SK-MEL-5 (cell line): ENCODE measurements at regions not wholly inside any gene's neighbourhood (a gene's known extent, or its start where the extent isn't known, plus 50 kb on each side); places are given as distances from the start of the nearest gene placed in this dataset.
"Not testable (repeated sequence)": the region's sequence is repeated elsewhere in the genome, so short reads cannot be mapped to it uniquely, and the experiment has no call there.

Source experiments
- DNase-seq: peaks from one replicate; pipeline ENCODE4 v3.0.0-alpha.2; 2016; ENCODE audit warnings: low read depth, low spot score
- in situ Hi-C: cut with HindIII; loops from 2 replicates; pipeline ENCODE4 v1.10.0; 2016; ENCODE audit warnings: low sequenced_read_pairs, high pct_unique_total_duplicates, low pct_unique_long_range_greater_than_20kb

GRCh38 chr11:69899957-69900821 lies 81.0 kb upstream of the FGF3 start:
- in situ Hi-C loops, result loop anchor here (25.0 kb wide), 1 partner anchor 287 kb away; no protein-coding TSS in a partner anchor
- DNase-seq, result no peak

DNA sequence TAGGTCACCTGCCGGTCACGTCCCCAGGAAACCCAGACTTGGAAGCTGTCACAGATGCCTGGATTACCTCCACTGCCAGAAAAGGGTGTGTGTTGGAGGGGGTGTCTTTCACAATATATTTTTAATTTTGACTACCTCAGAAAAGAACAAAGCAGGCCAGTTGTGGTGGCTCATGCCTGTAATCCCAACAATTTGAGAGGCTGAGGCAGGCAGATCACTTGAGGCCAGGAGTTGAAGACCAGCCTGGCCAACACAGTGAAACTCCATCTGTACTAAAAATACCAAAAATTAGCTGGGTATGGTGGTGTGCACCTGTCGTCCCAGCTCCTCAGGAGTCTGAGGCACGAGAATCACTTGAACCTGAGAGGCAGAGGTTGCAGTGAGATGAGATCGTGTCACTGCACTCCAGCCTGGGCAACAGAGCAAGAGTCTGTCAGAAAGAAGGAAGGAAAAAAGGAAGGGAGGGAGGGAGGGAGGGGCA lies 81.6 kb upstream of the FGF3 start:
- not testable (repeated sequence) for DNase-seq
- in situ Hi-C loops, result loop anchor here (25.0 kb wide), 1 partner anchor 286 kb away; no protein-coding TSS in a partner anchor

DNA sequence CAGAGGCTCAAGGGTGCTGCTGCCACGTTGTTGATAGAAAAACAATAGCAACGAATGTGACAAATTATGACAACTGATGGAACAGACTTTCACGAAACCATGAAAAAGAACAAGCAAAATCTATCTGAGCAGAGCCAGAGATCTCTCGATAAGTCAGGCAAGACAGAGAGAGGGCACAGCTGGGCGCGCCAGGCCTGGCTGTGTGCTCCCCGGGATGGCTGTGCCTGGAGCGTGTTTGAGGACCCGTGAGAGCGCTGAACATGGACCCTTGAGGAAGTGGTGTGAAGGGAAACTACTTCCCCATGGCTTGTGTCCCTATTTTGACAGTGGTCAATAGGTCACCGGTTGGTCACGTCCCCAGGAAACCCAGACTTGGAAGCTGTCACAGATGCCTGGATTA lies 83.1 kb upstream of the FGF3 start:
- DNase-seq, result no peak
- in situ Hi-C loops, result loop anchor here (25.0 kb wide), 1 partner anchor 285 kb away; no protein-coding TSS in a partner anchor

GRCh38 chr11:69903211-69903610 lies 84.0 kb upstream of the FGF3 start:
- no peak for DNase-seq

DNA sequence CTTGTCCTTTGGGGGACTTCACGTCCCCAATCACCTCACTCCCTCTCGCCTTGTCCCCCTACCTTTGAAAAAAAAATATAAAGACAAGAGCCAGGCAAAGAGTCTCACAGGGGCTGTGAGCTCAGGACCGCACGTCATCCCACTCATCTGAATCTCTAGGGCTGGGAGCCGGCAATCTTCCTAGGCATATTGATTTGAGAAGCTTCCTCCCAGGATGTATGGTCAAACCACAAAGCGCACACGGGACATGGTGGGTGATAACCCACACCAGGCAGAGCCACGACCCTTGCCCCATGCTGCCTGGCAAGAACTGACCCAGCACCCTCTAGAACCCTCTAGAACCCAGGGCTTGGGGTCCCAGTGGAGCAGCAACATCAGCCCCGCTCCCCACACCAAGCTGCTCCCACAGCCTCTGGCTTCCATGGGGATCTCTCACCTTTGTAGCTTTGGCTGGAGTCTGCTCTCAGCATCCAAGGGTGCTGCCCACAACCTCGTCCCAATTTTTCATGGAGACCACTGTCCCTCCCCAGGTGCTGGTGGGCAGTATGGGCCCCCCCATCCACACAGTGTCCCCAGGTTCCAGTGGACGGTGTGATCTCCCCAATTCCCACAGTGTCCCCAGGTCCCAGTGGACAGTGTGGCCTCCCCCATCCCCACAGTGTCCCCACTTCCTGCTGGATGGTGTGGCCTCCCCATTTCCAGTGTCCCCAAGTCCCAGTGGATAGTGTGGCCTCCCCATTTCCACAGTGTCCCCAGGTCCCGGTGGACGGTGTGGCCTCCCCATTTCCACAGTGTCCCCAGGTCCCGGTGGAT lies 85.2 kb upstream of the FGF3 start:
- in situ Hi-C loops, result loop anchor here (25.0 kb wide), 1 partner anchor 283 kb away; no protein-coding TSS in a partner anchor
- DNase-seq, result no peak

More at GRCh38 chr11:69903211-69903610, 84.0 kb upstream of the FGF3 start:
- in situ Hi-C loops, result loop anchor here (25.0 kb wide), 1 partner anchor 284 kb away; no protein-coding TSS in a partner anchor

- DNase-seq, result no peak
- in situ Hi-C loops, result loop anchor here (25.0 kb wide), 1 partner anchor 282 kb away; no protein-coding TSS in a partner anchor
These were observed 85.8 kb upstream of the FGF3 start for GRCh38 chr11:69904974-69905535.

- in situ Hi-C loops, result loop anchor here (25.0 kb wide), 1 partner anchor 281 kb away; no protein-coding TSS in a partner anchor
- DNase-seq, result no peak
These were observed 86.6 kb upstream of the FGF3 start for GRCh38 chr11:69905611-69906452.

DNA sequence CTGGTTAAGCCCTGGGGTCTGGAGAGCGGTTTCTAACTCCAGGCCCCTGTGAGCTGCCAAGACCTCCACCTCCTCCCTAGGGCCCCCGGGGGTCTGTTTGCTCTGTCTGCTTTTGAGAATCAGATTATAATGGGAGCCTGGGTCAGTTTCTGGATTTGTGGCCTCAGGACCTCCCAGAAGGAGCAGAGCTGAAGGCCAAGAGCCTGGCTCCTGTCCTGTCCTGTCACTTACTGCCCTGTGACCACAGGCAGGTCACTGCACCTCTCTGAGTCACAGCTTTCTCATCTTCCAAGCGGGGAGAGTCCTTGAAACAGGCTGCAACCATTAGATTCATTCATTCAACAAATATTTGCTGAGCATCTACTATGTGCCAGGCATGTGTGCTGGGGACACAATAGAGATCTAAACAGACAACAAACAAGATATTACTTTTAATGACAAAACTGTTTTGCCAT lies 87.3 kb upstream of the FGF3 start:
- in situ Hi-C loops, result loop anchor here (25.0 kb wide), 1 partner anchor 281 kb away; no protein-coding TSS in a partner anchor
- no peak for DNase-seq

DNA sequence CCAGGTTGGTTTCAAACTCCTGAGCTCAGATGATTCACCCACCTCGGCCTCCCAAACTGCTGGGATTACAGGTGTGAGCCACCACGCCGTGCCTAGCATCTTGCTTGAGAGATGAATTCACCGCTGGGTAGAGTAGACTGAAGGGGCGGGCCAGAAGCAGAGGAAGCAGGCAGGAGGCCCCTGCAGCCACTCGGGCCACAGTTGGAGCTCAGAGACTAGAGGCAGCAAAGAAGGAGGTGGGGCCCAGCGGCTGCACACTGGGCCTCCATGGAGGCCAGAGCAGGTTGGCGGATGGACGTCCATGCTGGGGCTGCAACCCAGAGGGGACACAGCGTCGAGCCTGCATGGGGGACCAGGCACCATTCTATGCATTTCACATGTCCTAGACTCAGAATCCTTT lies 88.4 kb upstream of the FGF3 start:
- in situ Hi-C loops, result loop anchor here (25.0 kb wide), 1 partner anchor 280 kb away; no protein-coding TSS in a partner anchor
- no peak for DNase-seq

GRCh38 chr11:69908511-69909220 lies 89.5 kb upstream of the FGF3 start:
- in situ Hi-C loops, result loop anchor here (25.0 kb wide), 1 partner anchor 279 kb away; no protein-coding TSS in a partner anchor
- DNase-seq, result no peak

DNA sequence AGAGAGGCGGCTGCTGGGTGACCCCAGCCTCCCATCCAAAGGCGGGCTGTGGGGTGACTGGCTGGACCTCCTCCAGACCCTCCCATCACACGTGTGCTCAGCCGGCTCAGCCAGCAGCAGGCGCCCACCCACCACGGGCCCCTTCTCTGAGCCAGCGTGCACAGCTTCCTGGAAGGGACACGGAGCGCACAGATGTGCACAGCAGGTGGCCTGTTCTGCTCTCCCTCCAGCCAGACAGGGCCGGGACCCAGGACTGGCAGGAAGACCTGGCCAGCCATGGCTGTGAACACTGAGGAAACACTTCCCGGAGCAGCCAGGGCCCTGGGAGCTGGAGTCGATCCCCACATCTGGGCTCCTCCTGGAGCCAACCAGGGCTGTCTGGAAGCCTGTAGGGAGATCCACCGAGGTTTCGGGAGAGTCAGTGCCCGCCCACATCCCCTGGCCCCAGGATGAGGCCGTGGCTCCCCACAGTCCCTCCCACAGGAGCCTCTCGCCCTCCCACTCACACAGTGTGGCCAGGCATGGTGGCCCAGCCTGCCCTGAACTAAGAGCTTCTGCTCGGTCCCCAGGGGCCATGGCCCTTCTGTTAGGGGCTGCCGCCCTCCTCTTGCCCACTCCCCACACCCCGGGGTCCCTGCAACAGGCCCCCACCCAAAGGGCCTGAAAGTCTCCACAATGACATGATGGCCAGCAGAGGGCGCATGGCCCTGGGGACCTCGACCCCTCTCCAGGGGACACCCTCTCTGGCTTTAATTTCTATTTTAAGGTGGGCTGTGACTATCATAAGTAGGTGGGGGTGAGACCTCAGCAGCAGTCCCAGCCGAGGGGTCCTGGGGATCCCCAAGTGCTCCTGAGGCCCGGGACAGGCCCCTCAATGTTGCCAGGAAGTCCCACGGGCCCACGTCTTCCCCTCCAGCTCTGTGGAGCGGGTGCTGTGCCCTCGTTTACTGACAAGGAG lies 90.6 kb upstream of the FGF3 start:
- DNase-seq, result peak; percentile 66
- in situ Hi-C loops, result loop anchor here (25.0 kb wide), 1 partner anchor 277 kb away; no protein-coding TSS in a partner anchor

- DNase-seq, result no peak
- in situ Hi-C loops, result loop anchor here (25.0 kb wide), 1 partner anchor 277 kb away; no protein-coding TSS in a partner anchor
These were observed 91.5 kb upstream of the FGF3 start for GRCh38 chr11:69910519-69911309.

GRCh38 chr11:69911310-69912160 lies 92.3 kb upstream of the FGF3 start:
- in situ Hi-C loops, result loop anchor here (25.0 kb wide), 1 partner anchor 276 kb away; no protein-coding TSS in a partner anchor
- no peak for DNase-seq
